Cardiac muscle cell (in vitro differentiated cells and primary cell): ENCODE measurements at regions not wholly inside any gene's neighbourhood (a gene's known extent, or its start where the extent isn't known, plus 50 kb on each side); places are given as distances from the start of the nearest gene placed in this dataset.

Experiments
- DNase-seq, 2 donors: peaks; one replicate each; pipeline versions ENCODE4 v3.0.0 to v3.0.0-alpha.2; 2010 to 2017; ENCODE audit warnings: low read depth in 1 of 2, low spot score in 1 of 2
- H3K27ac ChIP-seq: fragments of 200-600 bp; sonication (generic); 2 replicates; pipeline ENCODE4 v1.5.1; 2016
- H3K27me3 ChIP-seq: fragments of 200-600 bp; sonication (generic); 2 replicates; pipeline ENCODE4 v1.6.0; 2016; ENCODE audit warnings: control low read depth
- H3K36me3 ChIP-seq: fragments of 200-600 bp; sonication (generic); 2 replicates; pipeline ENCODE4 v1.5.1; 2016; ENCODE audit warnings: control low read depth
- H3K4me1 ChIP-seq: fragments of 200-600 bp; sonication (generic); 2 replicates; pipeline ENCODE4 v1.8.1; 2017; ENCODE audit warnings: low read depth, mild to moderate bottlenecking, mixed run types
- H3K4me3 ChIP-seq: fragments of 200-600 bp; sonication (generic); 2 replicates; pipeline ENCODE4 v1.5.1; 2016; ENCODE audit warnings: mild to moderate bottlenecking
- H3K9me3 ChIP-seq: fragments of 200-600 bp; sonication (generic); 2 replicates; pipeline ENCODE4 v1.5.1; 2017; ENCODE audit warnings: low read depth, mild to moderate bottlenecking, control low read depth
- CTCF ChIP-seq: IDR thresholded peaks from 2 replicates; pipeline ENCODE4 v1.5.1; 2012; ENCODE audit warnings: low read depth, mild to moderate bottlenecking, low read length

- H3K27me3 ChIP-seq, result no peaks in the 10 kb centered on the region
- no peaks in the 10 kb centered on the region for H3K4me1 ChIP-seq
- H3K4me3 ChIP-seq, result no peak overlapping the region
- no peak for TF ChIP-seq CTCF
- no peaks in the 10 kb centered on the region for H3K9me3 ChIP-seq
- no peaks in the 10 kb centered on the region for H3K36me3 ChIP-seq
- DNase-seq, result no peak
- no peak overlapping the region for H3K27ac ChIP-seq
Observed at GRCh38 chr12:18008642-18009041, 81.4 kb downstream of the RERGL start.

- no peaks in the 10 kb centered on the region for H3K27me3 ChIP-seq
- no peak for DNase-seq
- no peaks in the 10 kb centered on the region for H3K9me3 ChIP-seq
- no peaks in the 10 kb centered on the region for H3K4me1 ChIP-seq
- H3K27ac ChIP-seq, result no peak overlapping the region
- H3K36me3 ChIP-seq, result no peaks in the 10 kb centered on the region
- no peak overlapping the region for H3K4me3 ChIP-seq
- TF ChIP-seq CTCF, result no peak
Observed at GRCh38 chr12:17999174-17999801, 90.7 kb downstream of the RERGL start.

- Histone ChIP-seq H3K27me3 (no peaks in the 10 kb centered on the region), H3K9me3 (no peaks in the 10 kb centered on the region), H3K4me1 (no peaks in the 10 kb centered on the region), H3K27ac (no peak overlapping the region), H3K4me3 (no peak overlapping the region), H3K36me3 (no peaks in the 10 kb centered on the region)
- DNase-seq, result peak; percentile 46 to 55
- TF ChIP-seq CTCF, result peak; percentile 77
Observed at GRCh38 chr12:17992002-17992656, 97.9 kb downstream of the RERGL start.

- no peak for DNase-seq
- Histone ChIP-seq H3K27ac (no peak overlapping the region), H3K9me3 (no peaks in the 10 kb centered on the region), H3K4me1 (no peaks in the 10 kb centered on the region), H3K36me3 (no peaks in the 10 kb centered on the region), H3K27me3 (no peaks in the 10 kb centered on the region), H3K4me3 (no peak overlapping the region)
- no peak for TF ChIP-seq CTCF
Observed at GRCh38 chr12:17982556-17982955, 107.4 kb downstream of the RERGL start.

GRCh38 chr12:17976202-17976601 lies 113.8 kb downstream of the RERGL start:
- no peak overlapping the region for H3K4me3 ChIP-seq
- TF ChIP-seq CTCF, result no peak
- H3K4me1 ChIP-seq, result no peaks in the 10 kb centered on the region
- H3K36me3 ChIP-seq, result no peaks in the 10 kb centered on the region
- DNase-seq, result peak in 1 of 2 donors; percentile 31
- no peaks in the 10 kb centered on the region for H3K9me3 ChIP-seq
- H3K27ac ChIP-seq, result no peak overlapping the region
- H3K27me3 ChIP-seq, result no peaks in the 10 kb centered on the region
